GM18861 (cell line): ENCODE measurements at regions not wholly inside any gene's neighbourhood (a gene's known extent, or its start where the extent isn't known, plus 50 kb on each side); places are given as distances from the start of the nearest gene placed in this dataset.
"Not testable (repeated sequence)": the region's sequence is repeated elsewhere in the genome, so short reads cannot be mapped to it uniquely, and the experiment has no call there.

Source experiments
- ATAC-seq: cut with Tn5 transposase; IDR thresholded peaks from one replicate; pipeline ENCODE4 v1.9.1; 2021; ENCODE audit not compliant: unreplicated experiment

DNA sequence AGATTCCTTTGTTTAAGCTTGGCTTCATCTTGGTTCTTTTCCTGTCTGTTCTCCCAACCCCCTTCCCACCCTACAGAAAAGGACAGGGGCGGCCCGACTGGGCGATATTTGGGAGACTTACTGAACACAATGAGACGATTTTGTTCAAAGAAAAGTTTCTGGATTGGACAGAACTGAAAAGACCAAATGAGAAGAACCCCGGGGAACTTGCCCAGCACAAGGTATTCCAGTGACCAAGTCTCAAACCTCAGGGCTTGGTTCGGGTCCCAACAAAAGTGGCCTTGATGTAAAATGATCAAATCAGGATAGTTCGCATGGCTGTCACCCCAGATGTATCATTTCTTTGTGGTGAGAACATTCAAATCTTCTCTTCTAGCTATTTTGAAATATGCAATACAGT, 73.9 kb upstream of the LYZL2 start:
- not testable (repeated sequence) for ATAC-seq

DNA sequence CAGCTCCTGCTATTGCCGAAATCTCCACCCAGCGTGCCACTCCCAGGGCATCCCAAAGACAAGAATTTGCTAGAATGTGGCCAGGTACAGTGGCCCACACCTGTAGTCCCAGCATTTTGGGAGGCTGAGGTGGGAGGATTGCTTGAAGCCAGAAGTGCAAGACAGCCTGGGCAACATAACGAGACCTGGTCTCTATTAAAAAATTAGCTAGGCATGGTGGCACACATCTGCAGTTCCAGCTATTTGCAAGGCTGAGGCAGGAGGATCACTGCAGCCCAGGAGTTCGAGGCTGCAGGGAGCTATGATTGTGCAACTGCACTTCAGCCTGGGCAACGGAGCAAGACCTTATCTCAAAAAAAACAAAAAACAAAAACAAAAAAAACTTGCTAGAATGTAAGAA, 73.3 kb upstream of the LYZL2 start:
- ATAC-seq, result no peak

DNA sequence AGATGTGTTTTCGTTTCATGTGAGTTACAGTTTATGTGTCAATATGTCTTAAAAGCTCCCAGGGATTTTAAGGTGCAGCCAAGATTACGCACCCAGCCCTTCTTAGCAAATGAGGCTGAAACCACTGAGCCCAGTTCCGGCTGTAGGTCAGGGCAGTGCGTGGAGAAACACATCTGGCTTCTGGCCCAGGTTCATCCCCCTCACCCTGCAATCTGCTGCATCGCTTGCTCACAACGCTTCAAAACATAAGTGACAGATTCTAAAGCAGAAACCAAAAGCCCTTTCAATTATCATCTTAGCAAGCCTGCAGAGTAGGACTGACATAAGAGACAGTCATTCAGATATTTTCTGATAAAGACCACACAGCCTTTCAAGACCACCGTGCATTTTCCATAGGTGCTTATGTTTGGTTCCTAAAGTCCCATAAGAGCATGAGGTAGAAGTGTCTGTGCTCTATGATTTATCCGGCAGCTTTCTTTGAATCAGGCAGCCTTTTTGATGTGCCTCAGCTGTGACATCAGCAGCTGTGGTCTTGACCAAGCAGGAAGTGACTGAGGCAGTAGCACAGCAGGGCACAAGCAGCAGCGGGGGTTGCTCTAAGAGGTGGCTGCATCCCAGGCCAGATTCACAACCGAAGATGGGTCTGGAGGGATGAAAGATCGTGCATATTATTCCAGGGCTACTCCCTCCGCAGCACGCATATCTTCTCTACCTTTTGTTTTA, 72.1 kb upstream of the LYZL2 start:
- peak; percentile 42 for ATAC-seq

DNA sequence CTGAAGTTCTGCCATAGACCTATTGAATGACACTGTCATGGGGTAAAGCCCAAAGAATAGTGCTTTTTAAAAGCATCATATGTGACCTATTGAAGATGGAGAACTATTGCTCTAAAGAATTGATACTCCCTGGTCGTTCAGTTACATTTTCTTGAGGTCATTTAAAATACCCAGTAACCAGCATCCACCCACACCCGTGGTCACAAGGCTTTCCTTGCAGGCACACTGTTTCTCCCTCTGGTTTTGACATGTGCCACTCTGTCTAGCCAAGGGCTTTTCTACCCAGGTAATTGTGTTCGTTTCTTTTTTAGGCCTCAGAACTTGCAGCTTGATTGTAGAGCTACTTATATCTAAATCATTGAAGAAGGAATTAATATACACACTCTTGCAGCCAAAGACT, 68.3 kb upstream of the LYZL2 start:
- ATAC-seq, result no peak

DNA sequence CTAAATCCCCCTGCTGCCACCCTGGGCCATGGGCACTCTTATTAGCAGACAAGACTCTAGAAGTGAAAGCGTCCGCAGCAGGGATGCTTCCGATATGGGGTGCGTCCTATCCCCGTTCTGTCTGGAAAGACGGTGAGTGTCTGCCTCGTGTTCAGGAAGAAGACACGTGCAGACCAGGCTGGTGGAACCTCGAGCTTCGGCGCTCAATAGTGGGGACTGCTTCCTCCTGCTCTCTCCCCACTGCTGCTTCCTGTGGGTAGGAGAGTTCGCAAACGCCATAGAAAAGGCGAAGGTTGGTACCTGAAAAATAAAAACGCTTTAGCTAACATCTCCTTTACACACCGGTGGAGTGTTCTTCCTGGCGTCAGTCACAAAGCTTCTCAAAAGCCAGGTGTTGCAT, 67.7 kb upstream of the LYZL2 start:
- ATAC-seq, result not testable (repeated sequence)

DNA sequence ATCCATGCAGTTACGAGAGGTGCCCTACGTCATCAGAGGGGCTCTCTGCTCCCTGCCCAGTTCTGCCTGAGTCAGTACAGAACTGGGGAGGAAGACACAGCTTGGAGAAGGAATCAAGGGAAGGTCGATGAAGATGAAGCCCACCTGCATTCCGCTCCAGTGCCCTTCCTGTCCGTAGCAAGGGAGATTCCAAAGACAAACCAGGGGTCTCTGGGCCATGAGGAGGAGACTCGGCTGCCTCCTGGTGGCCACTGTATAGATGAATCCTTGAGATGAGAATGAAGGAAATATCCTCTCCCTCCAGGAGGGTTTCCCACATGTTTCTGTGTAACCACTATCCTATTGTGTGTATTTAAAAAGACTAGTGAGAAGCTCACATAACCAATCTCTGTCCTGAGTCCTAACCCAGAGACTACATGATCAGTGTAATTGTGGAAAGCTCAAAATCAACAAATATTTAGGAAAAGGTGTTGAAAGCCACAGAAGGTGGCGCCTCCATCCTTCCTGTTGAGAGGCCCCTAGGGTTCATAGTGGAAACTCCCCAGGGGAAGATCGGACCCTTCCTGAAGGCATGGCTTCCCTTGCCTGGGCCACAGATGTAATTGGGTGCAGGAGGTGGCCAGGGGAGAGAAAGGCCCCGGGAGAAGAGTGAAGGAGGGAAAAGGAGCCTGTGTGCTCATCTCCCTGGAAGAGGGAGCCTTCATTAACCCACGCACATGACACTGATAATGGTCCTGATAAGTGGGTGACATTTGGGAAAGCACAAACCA, 67.0 kb upstream of the LYZL2 start:
- not testable (repeated sequence) for ATAC-seq

DNA sequence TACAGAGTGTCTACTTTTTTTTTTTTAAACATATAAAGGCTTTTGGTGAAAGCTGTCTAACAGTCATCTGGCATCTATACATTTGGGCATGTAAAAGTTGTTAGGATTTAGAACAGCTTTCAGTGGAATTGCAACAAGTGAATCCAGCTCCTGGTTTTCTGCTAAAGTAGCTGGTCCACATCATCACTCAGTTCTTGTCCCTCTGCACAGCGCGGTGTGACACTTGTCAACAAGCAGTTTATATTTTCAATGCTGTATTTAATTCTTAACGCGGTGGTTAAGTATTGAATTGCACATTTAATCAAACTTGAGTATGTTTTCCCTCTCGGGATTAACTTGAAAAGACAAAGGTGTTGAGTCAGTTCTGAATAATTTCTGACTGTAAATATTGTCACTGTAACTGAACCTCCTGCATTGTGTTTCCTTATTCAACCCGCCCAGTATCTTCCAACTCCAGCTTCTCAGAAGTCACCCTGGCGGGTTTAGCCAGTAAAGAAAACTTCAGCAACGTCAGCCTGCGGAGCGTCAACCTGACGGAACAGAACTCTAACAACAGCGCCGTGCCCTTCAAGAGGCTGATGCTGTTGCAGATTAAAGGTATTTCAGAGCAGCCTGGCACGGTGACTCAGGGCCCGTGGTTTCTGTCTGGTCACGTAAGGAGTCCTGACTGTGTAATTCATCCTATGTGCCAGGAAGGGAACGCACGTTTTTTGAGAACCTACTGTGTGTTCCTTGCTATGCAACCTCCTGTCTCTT, 66.1 kb upstream of the LYZL2 start:
- not testable (repeated sequence) for ATAC-seq

DNA sequence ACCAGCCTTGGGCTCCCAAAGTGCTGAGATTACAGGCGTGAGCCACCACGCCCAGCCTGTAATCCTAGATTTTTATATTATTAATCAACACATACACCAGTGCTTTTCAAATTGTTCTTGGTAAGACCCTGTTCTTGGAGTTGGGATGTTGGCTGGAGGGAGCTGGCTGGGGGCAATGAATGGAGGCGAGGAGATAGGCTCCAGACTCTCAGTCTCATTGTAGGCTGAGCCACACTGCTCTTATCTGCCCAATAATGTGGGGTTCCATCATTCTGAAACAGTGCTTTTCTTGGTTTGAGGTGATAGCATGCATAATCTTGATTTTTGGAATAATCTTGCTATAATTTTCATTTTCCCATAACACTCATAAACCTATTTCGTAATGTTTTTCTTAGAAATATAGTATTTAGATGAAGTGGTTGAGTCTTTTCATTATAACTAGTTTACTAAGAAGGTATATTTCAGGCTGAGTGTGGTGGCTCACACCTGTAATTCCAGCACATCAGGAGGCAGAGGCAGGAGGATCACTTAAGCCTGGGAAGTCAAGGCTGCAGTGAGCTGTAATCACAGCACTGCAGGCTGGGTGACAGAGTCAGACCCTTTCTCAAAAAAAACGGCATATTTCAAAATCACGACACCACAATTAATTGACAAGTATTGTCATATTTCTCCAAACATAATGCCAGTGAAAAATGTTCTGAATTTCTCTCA, 65.1 kb upstream of the LYZL2 start:
- ATAC-seq, result no peak

DNA sequence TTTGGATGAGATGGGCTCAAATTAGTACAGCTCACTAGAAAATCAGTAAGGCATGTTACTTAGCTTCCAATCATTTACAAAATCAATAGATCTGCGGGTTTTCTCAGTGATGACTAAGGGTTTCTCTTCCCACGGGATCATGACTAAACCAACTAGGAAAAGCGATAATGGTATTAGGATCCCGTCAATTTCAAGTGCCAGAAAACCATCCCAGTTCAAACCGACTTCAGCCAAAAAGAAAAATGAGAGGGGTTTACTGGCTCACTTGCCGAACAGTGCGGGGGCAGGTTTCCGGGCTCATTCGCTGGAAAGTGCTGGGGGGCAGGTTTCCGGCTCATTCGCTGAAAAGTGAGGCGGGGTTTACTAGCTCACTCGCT, 62.1 kb upstream of the LYZL2 start:
- no peak for ATAC-seq

DNA sequence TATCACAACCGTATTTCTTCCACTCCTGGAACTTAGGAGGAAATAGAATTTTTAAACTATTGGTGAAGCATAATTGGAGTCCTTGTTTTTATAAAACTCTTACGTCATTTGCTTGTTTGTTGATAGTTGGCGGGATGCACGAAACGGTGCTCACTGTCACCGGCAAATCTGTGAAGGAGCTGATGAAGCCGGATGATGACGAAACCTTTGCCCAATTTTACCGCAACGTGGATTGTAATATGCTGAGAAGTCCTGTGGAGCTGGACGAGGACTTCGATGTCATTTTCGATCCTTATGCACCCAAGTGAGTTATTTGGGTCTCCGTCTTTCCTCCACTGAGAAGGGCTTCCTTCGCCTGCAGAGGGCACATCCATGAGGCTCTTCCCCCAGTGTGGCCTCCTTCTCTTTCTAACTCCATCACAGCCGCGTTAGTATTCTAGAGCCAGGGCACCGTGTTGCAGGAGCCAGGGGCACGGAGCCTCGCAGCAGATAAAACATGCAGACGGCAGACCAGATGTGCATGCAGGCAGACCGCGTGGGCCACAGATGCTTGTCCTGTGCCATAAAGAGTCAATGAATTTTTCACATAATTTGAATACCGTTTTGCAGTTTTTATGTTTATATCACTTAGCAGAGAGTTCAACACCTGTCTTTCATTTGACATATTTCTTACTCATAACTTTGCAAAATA, 61.5 kb upstream of the LYZL2 start:
- not testable (repeated sequence) for ATAC-seq

DNA sequence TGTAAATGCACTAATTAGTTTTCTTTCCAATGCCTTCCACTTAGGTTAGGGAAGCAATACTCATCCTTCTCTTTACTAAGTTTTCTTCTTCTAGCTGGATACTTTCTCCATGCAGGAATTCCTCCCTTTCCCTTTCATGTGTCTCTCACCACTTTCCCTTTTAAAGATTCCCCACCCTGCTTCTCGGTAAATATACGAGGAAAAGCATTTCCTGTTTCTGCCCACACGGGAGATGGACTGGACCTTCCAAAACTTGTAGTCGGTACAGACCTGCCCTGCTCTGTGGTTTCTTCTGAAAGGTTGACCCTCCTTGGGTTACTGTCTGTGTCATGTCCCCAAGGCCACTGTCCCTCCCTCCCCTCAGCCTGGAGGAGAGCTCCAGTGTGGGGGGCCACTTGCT, 58.9 kb upstream of the LYZL2 start:
- no peak for ATAC-seq

DNA sequence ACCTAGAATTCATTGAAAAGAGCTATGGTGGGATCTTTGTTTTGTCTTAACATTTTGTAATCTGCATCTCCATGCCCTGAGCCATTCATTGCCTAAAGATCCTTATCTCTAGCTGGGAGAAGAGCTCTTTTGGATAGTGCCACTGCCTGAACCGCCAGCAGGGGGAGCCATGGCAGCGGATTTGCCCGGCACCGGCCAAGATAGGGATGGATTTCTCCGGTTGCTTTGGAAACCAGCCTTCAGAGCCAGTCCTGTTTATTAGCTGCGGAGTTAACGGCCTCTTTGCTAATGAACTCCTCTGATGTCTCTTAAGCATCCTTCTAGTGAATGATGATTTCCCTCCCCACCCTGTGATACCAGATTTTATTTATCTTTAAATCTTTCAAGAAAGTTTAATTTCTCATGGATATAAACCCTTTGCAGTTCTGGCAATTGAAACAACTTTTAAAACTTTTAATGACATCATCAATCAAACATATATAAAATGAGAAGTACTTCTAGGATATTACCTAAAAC, 58.2 kb upstream of the LYZL2 start:
- ATAC-seq, result no peak

DNA sequence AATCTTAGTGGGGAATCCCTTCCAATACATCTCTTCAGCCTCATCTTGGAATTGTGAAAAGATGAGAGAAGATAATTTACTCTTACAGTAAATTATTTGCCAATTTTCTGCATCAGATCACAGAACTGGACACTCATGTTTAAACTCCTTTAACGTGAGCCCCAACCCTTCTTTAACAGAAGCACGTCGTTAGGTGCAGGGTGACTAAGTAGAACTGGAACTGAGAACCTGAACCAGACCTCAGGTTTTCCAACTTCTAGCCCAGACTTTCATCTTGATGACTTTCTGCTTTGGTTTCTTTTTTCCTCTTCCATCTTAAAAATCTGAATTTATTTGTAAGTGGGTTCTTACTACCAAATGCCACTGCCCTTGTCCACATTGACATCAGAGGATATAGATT, 57.2 kb upstream of the LYZL2 start:
- no peak for ATAC-seq

DNA sequence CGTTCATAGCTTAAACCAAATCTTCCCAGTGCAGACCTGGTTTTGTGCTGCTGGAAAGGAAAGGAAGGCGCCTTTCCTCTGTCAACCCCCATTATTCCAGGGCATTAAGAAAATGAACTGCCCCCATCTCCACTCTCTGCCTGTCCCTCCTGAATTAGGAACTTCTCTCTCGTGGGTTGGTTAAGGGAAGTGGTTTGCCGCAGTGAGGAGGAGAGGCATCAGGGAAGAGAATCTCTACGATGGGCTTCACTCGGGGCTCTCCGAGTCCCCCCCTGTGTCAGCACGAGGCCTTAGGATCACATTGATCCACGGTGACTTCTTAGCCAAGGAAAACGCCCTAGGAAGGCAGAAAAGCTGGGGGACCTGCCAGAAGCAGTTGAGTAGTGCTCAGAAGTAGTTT, 53.9 kb upstream of the LYZL2 start:
- ATAC-seq, result no peak

DNA sequence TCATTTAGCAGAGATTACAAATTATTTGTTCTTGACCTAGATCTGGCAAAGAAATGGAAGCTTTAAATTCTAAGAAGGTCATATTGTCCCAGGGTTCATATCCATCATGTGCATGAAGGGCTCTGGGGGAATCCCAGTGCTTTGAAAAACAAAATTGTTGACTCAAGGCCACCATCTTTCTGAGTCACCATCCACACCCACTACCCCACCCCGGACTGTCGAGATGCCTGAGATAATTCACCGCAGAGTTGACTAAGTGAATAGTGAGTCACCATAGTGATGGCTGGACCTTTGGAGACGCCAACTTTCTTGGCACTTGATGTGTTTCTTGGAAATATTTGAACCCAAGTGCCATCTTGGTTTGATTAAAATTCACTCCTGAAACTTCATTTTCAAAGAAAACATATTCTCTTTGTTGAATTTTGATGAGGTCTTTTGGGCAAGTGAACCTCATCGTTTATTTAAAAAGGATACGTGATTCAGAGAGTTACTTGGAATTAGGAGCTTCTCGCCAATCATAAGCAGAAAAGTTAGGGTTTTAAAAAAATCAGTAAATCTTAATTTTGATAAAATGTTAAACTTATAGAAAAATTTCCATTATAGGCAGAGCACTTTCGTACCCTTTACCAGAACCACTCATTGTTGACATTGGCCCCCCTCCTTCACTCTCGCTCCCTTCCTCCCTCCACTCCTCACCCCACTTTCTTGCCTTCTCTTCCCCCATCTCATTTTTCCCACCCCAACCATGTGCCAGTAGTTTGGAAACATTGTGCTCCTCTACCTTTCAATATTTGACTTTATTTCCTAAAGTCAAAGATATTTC, 53.0 kb upstream of the LYZL2 start:
- ATAC-seq, result not testable (repeated sequence)

DNA sequence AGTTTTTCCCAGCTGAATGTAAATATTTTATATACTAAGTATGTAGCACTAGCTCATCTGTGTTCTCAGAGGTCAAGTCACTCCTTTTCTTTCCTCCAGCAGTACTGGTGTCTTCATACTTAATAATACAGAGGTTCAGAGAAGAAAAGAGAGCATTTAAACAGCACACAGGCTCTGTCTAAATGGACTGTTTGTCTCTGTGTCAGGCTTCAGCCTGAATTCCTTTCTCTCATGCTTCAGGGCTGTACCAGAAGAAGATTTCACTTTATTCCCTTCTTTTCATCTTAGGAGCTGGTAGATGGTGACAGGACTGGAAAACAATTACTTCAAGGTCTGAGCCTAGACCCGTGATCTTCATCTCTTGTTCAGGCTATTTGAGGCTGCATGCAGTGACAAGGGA, 51.4 kb upstream of the LYZL2 start:
- ATAC-seq, result no peak
